ENCODE measurements at regions not wholly inside any gene's neighbourhood (a gene's known extent, or its start where the extent isn't known, plus 50 kb on each side); places are given as distances from the start of the nearest gene placed in this dataset.

DNA sequence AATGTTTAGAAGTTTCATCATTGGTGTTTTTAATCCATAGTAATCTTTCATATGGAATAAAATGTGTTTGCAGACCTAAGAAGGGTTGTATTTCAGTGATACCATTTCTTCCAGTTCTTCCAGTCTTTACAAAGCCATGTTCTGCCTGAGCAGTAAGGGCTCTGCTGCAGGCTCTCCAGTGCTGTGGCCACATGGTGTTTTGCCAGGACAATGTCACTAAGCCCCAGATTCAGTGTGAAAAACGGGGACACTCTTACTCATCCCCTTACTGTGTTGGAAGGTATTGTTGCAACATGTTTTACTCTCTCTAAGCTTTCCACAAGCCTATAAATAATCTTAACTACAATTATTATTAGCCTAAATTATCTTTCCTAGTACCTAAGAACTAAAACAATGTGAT lies 481.4 kb upstream of the CDH7 start:
- TF ChIP-seq, protein P1, sequence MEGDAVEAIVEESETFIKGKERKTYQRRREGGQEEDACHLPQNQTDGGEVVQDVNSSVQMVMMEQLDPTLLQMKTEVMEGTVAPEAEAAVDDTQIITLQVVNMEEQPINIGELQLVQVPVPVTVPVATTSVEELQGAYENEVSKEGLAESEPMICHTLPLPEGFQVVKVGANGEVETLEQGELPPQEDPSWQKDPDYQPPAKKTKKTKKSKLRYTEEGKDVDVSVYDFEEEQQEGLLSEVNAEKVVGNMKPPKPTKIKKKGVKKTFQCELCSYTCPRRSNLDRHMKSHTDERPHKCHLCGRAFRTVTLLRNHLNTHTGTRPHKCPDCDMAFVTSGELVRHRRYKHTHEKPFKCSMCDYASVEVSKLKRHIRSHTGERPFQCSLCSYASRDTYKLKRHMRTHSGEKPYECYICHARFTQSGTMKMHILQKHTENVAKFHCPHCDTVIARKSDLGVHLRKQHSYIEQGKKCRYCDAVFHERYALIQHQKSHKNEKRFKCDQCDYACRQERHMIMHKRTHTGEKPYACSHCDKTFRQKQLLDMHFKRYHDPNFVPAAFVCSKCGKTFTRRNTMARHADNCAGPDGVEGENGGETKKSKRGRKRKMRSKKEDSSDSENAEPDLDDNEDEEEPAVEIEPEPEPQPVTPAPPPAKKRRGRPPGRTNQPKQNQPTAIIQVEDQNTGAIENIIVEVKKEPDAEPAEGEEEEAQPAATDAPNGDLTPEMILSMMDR (IDR thresholded peaks at IDR 0.05 in 2 of 3, conservative IDR thresholded peaks at IDR 0.05 in 1 of 3; ENCODE audit: insufficient read depth in 2 of 3, low read depth in 1 of 3, low read length in 3 of 3): no peak
- TF ChIP-seq, protein P2, sequence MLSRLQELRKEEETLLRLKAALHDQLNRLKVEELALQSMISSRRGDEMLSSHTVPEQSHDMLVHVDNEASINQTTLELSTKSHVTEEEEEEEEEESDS (CRISPR knock-in tag; IDR thresholded peaks at IDR 0.05): no peak

Measured in K562 (cell line).